Posterior cingulate gyrus (tissue), 11 donors: ENCODE measurements at regions not wholly inside any gene's neighbourhood (a gene's known extent, or its start where the extent isn't known, plus 50 kb on each side); places are given as distances from the start of the nearest gene placed in this dataset.
"Not testable (repeated sequence)": the region's sequence is repeated elsewhere in the genome, so short reads cannot be mapped to it uniquely, and the experiment has no call there.

Experiments used
- DNase-seq, 10 donors: peaks; one replicate each; pipeline versions ENCODE4 v3.0.0 to v3.0.0-alpha.2; 2020 to 2021; ENCODE audit warnings: mixed read lengths in 3 of 10
- intact Hi-C: fragments of 100-400 bp; cut with DNase I; formaldehyde crosslinking; loops from one replicate; pipeline ENCODE4 v1.15.1; 2023

GRCh38 chr1:219863816-219864215 is 64.5 kb downstream of the SLC30A10 start:
- DNase-seq, intact Hi-C loops: not testable (repeated sequence)

- intact Hi-C loops, result no loop called here
- no peak for DNase-seq
Measured at GRCh38 chr1:219862366-219862765, 66.0 kb downstream of the SLC30A10 start.

DNA sequence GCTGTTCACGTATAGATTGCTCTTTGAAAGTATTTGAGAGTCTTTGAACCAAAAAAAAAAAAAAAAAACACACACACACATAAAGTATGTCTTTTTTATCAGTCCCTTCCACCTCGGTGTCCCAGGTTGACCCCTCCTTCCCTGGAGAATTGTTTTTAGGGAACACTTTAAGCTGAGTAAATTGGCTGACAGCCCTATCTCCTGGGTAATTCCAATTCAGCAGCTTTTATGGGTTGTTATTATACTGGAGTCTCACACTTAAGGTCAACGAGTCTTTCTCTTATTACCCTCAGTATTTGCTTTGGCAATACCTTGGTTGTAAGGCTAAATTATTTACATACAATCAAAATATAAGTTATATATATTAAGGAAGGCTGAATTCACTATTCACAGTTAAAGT is 69.4 kb downstream of the SLC30A10 start:
- intact Hi-C loops, result no loop called here
- no peak for DNase-seq

DNA sequence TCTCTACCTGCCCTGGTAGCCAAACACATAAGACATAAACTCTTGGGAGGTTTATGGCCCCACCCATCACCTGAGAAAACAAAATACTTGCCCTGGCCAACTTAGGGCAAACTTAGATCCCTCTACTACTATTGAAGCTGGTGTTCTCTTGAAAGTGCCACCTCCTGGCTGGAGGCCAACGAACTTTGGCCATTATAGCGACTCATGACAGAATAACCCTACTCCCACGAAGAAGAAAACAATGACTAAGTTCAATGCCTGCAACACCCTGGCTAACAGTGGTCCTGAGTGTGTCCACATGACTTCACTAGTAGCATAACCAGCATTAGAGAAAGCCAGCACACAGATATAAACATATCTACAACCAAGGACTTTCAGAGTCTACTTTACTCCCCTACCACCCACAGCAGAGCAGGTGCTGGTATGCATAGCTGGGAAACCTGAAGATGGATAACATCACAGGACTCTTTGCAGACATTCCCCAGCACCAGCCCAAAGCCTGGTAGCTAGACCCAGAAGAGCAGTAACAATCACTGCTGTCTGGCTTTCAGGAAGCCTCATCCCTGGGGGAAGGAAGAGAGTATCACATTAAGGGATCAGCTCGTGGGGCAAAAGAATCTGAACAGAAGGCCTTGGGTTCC is 81.0 kb downstream of the SLC30A10 start:
- intact Hi-C loops, result no loop called here

DNA sequence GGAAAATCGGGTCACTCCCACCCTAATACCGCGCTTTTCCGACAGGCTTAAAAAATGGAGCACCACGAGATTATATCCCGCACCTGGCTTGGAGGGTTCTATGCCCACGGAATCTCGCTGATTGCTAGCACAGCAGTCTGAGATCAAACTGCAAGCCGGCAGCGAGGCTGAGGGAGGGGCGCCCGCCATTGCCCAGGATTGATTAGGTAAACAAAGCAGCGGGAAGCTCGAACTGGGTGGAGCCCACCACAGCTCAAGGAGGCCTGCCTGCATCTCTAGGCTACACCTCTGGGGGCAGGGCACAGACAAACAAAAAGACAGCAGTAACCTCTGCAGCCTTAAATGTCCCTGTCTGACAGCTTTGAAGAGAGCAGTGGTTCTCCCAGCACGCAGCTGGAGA is 88.8 kb downstream of the SLC30A10 start:
- DNase-seq, result peak in 1 of 10 donors; percentile 75

More for the DNA sequence above, 81.0 kb downstream of the SLC30A10 start:
- no peak for DNase-seq

DNA sequence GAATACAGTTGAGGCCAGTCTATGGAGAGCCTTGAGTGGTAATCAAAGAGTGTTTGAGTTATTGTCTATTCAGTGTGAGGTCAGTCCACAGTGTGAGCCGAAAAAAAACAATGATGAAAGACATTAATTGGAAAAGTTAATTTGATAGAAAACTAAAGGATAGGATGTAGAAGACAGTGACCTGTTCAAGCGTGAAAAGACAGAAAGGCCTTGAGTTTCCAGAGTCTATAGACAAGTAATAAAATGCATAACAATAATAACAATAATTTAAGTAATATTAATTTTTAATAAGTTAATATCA is 90.4 kb downstream of the SLC30A10 start:
- no peak for DNase-seq
- intact Hi-C loops, result loop anchor here (5.0 kb wide), 1 partner anchor 939 kb away; no protein-coding TSS in a partner anchor

More for the DNA sequence above, 88.8 kb downstream of the SLC30A10 start:
- intact Hi-C loops, result loop anchor here (5.0 kb wide), 1 partner anchor 938 kb away; no protein-coding TSS in a partner anchor

DNA sequence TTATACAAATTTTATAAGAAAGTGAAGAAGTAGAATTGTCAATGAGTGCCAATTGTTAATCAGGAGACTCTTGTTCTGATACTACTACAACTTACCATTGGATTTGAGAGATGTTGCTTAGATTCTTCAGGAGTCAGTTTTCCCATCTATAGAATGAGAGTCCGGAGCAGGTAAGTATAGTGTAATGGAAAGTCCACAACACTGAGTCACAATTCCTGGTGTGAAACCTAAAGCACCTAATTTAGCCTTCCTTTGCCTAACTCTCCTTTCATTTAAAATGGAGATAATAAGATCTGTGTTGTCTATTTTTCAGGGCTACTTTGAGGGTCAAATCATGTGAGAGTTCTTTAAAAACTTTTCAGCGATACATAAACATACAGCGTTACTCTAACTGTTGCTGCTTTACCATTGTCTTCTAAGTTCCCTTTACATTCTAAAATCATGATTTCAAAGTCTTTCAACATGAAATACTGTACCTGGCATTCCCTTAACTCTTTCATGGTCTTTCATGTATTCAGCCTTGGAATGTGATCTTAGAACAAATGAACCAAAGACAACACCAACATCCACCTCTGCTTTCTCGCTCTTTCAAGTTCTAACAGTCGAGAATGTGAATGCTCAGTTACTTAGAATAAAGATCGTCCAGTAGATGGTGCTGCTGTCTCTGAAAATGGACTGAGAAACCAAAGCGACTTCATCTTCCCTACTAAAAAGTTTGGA is 90.9 kb downstream of the SLC30A10 start:
- intact Hi-C loops, result loop anchor here (5.0 kb wide), 1 partner anchor 940 kb away; no protein-coding TSS in a partner anchor
- DNase-seq, result no peak

GRCh38 chr1:219834314-219834917 is 93.9 kb downstream of the SLC30A10 start:
- intact Hi-C loops, result no loop called here
- DNase-seq, result no peak

DNA sequence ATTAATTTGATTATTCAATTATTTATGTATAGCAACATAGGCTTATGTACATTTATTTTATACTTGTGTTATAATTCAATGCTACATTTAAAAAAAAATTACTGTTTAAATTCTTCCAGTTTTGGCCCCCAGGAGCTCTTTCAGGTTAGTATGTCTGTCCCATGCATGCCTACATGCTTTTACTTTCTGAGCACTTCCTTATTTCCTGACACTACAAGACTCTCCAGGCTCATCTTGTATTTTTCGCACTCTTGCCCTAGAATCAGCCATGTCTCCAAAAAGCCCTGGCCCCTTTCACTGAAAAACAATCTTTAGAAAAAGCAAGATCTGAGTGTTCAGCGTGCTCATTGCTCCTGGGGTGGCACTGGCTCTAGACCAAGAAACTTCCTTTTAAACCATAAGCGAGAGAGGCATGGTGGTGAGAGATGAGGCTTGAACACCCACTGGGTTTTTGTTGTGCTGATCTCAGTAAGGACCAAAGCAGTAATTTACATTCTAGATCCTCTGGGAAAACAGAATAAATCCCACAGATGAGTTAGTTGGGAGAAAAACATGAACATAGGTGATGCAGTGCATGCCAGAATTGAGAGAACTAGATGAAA is 95.0 kb downstream of the SLC30A10 start:
- intact Hi-C loops, result no loop called here
- no peak for DNase-seq

DNA sequence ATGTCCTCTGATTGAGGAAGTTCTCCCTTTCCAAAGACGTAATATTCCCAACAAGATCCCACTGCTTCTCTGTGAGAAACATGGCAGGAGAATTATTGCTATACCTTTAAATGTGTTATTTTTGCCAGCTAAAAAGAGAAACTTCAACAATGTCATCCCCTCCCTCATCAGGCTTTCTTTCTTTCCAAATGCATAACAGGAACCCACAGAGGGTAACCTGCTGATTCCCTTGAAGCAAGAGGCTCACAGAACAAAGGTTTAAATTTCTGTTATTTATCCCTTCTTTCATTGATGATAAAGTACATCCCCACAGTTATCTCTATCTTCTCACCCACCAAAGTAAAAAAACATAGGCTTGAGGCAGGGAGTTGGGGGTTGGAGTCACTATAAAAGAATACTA is 102.1 kb downstream of the SLC30A10 start:
- DNase-seq, result no peak
- intact Hi-C loops, result no loop called here

DNA sequence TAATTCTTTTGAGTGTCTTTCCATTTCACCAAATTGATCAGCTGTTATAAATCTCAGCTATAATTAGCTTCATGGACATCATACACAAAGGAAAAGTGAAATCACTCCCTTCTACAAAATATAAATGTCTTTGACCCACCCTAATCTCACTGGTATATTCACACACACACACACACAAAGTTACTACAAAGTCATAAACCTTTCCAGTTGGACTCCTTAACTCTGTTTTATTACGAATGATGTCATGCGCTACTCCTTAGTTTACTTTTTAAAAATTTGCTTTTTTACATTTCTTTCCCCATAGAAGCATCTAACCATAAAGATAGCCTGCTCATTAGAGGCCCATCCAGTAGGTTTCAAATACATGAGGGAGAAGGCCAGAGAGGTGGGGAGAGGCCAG is 103.0 kb downstream of the SLC30A10 start:
- intact Hi-C loops, result no loop called here
- DNase-seq, result no peak

DNA sequence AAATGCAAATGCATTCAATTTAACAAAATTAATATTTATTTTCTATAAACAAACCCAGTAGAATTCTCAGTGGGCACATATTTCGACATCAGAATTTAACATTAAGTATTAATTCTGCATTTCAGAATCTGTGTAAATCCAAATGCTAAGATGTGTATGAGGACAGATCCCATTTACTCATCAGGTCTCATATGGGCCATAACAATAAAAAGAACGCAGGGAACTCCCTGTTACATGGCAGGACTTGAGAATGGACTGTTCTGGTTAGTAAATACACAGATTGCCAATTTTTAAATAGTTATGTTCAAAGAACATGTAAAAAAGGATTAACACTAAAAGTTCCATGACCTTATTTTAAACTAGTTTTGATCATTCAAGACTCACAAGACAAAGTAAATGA is 104.0 kb downstream of the SLC30A10 start:
- no peak for DNase-seq
- intact Hi-C loops, result no loop called here

DNA sequence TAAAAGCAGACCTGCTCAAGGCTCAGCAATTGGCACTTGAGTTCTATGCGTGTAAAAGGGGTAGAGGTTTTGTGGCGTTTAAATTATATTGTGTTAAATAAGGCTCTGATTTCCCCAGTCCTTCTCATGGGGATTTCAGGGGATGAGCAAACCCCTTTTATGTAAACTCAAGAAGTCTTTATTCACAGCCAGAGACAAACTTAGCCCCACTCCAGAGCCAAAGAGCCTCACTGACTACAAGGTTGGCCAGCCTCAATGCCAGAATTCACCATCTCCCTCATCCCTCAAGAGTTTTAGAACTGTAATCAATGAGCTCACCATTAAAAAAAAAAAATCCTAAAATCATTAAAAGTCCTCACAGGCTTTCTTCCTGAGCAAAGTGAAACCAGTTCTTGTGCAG is 107.8 kb downstream of the SLC30A10 start:
- intact Hi-C loops, result no loop called here
- no peak for DNase-seq

- intact Hi-C loops, result no loop called here
Measured at GRCh38 chr1:219817914-219818313, 110.4 kb downstream of the SLC30A10 start.

GRCh38 chr1:219813294-219813693 is 115.1 kb downstream of the SLC30A10 start:
- intact Hi-C loops, result loop anchor here (2.0 to 5.0 kb wide), 3 partner anchors 151 to 1482 kb away; no protein-coding TSS in a partner anchor
- DNase-seq, result no peak

More at GRCh38 chr1:219817914-219818313, 110.4 kb downstream of the SLC30A10 start:
- DNase-seq, result no peak

- peak in 5 of 10 donors; percentile 9 to 51 (median 32) for DNase-seq
- intact Hi-C loops, result loop anchor here (2.0 to 5.0 kb wide), 3 partner anchors 150 to 1482 kb away; no protein-coding TSS in a partner anchor
Measured at GRCh38 chr1:219812491-219813203, 115.7 kb downstream of the SLC30A10 start.

GRCh38 chr1:219812086-219812485 is 116.3 kb downstream of the SLC30A10 start:
- DNase-seq, result no peak
- intact Hi-C loops, result loop anchor here (2.0 to 5.0 kb wide), 3 partner anchors 150 to 1481 kb away; no protein-coding TSS in a partner anchor

DNA sequence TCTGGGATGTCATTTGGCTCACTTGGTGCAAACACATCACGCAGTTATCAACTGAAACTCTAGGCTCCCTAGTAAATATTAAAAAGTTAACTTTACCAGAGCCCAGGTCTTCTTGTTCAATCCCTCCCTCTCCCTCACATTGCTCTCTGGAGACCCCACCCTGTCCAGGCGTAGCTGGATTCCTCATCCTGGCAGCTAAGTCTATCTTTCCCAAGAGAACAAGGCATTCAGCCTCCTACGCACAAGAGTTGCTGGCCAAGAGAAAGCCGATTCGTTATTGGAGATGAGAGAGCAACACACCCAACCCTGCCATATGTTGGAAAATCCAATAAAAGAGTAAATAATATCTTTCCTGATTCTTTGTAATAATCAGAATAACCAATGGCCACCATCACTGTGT is 117.9 kb downstream of the SLC30A10 start:
- intact Hi-C loops, result loop anchor here (5.0 kb wide), 1 partner anchor 148 kb away; no protein-coding TSS in a partner anchor
- peak in 1 of 10 donors; percentile 72 for DNase-seq

- DNase-seq, result no peak
- intact Hi-C loops, result no loop called here
Measured at GRCh38 chr1:219808790-219809189, 119.6 kb downstream of the SLC30A10 start.

GRCh38 chr1:219806642-219807041 is 121.7 kb downstream of the SLC30A10 start:
- intact Hi-C loops, result no loop called here
- no peak for DNase-seq
